ENCODE measurements at regions not wholly inside any gene's neighbourhood (a gene's known extent, or its start where the extent isn't known, plus 50 kb on each side); places are given as distances from the start of the nearest gene placed in this dataset.

GRCh38 chr6:114471450-114471849, 128.6 kb upstream of the HS3ST5 start:
- no peaks in the 10 kb centered on the region for H3K79me2 ChIP-seq (ENCODE audit: insufficient read depth, low read length)
- no peaks in the 10 kb centered on the region for H4K20me1 ChIP-seq (ENCODE audit: insufficient read depth)
- ATAC-seq (no peak), DNase-seq (ENCODE audit: low read depth, low spot score) (no peak)
- no peaks in the 10 kb centered on the region for H3K36me3 ChIP-seq (ENCODE audit: control insufficient read depth in 1 of 2, insufficient read depth in 2 of 2, low read length in 2 of 2)
- H3K4me1 ChIP-seq (ENCODE audit: control insufficient read depth in 1 of 2, insufficient read depth in 2 of 2, low read length in 2 of 2), result no peaks in the 10 kb centered on the region
- POLR2A ChIA-PET, result no interaction called here
- H3K9me2 ChIP-seq (ENCODE audit: insufficient read depth), result no peaks in the 10 kb centered on the region
- no peak overlapping the region for H3K4me3 ChIP-seq (replicated peaks in 1 of 2; ENCODE audit: low read depth in 1 of 2, low read length in 2 of 2)
- RAD21 ChIA-PET (ENCODE audit: low non-redundant PET in 1 of 2, low total read pairs in 2 of 2, uncharacterized antibody in 2 of 2, unreplicated experiment in 2 of 2), result no interaction called here
- CTCF ChIA-PET, result no interaction called here
- intact Hi-C loops (cut with micrococcal nuclease), result no loop called here
- no peak for TF ChIP-seq ZBTB33 (IDR thresholded peaks at IDR 0.05; ENCODE audit: extremely low read depth, insufficient replicate concordance, low read length)
- no peak for TF ChIP-seq REST (IDR thresholded peaks at IDR 0.05; ENCODE audit: low read depth)
- TF ChIP-seq FOSL1 (IDR thresholded peaks at IDR 0.05; ENCODE audit: low read depth), result no peak
- no peak for TF ChIP-seq JUND (IDR thresholded peaks at IDR 0.05)
- no peak for TF ChIP-seq EZH2phosphoT487 (IDR thresholded peaks at IDR 0.05; ENCODE audit: borderline replicate concordance)
- TF ChIP-seq ATF3 (IDR thresholded peaks at IDR 0.05), result no peak
- TF ChIP-seq YY1 (IDR thresholded peaks at IDR 0.05; ENCODE audit: extremely low read depth, insufficient replicate concordance, low read depth, low read length), result no peak
- no peak for TF ChIP-seq ZFX (IDR thresholded peaks at IDR 0.05)
- no peak for TF ChIP-seq MAX (IDR thresholded peaks at IDR 0.05)
- no peak for TF ChIP-seq CEBPB (IDR thresholded peaks at IDR 0.05; ENCODE audit: low read depth)
- TF ChIP-seq ZNF274 (IDR thresholded peaks at IDR 0.05; ENCODE audit: low read depth, low read length), result no peak
- TF ChIP-seq SRF (IDR thresholded peaks at IDR 0.05; ENCODE audit: low read depth), result no peak
- TF ChIP-seq CTCF (IDR thresholded peaks at IDR 0.05 in 2 of 3, conservative IDR thresholded peaks at IDR 0.05 in 1 of 3; ENCODE audit: borderline replicate concordance in 1 of 3, insufficient read depth in 1 of 3, low read depth in 2 of 3, low read length in 2 of 3), result no peak
- no peak for TF ChIP-seq RAD21 (IDR thresholded peaks at IDR 0.05; ENCODE audit: low read depth)
- H2AFZ ChIP-seq (ENCODE audit: low read depth, low read length, poor library complexity, severe bottlenecking), result no peak overlapping the region
- no peak overlapping the region for H3K4me2 ChIP-seq (ENCODE audit: low read length)
- H3K27ac ChIP-seq (ENCODE audit: low read depth, low read length), result no peak overlapping the region
- H3K9me3 ChIP-seq (ENCODE audit: control insufficient read depth in 1 of 2, insufficient read depth in 1 of 2, low read depth in 1 of 2, low read length in 2 of 2), result no peaks in the 10 kb centered on the region
- no peak overlapping the region for H3K9ac ChIP-seq (ENCODE audit: low read length)
- BruUV-seq (replicated peaks), result no TSS peak
- H3K27me3 ChIP-seq (ENCODE audit: insufficient read depth, low read length), result 0 out of 2 replicates have a peak, but pooled peaks cover 7% of the 10 kb centered on the region
